Effector memory CD8-positive, alpha-beta T cell (primary cell): ENCODE measurements at regions not wholly inside any gene's neighbourhood (a gene's known extent, or its start where the extent isn't known, plus 50 kb on each side); places are given as distances from the start of the nearest gene placed in this dataset.

Experiments used
- ATAC-seq: fragments of 150-1000 bp; cut with Tn5 transposase; replicated peaks from 2 replicates; pipeline ENCODE4 v1.10.0; 2021; ENCODE audit warnings: mild to moderate bottlenecking, moderate library complexity
- DNase-seq, 3 experiments: peaks; one replicate each; pipeline ENCODE4 v3.0.0; 2021
- H3K27ac Mint-ChIP-seq, 2 donors: one replicate each; pipeline ENCODE4 v1.8.0; 2022; ENCODE audit warnings: mild to moderate bottlenecking in 2 of 2, mixed read lengths in 2 of 2, moderate library complexity in 2 of 2
- H3K27me3 Mint-ChIP-seq, 2 donors: one replicate each; pipeline ENCODE4 v1.8.0; 2022; ENCODE audit warnings: mixed read lengths in 2 of 2
- H3K36me3 Mint-ChIP-seq: one replicate; pipeline ENCODE4 v1.8.0; 2022; ENCODE audit warnings: mild to moderate bottlenecking, moderate library complexity, mixed read lengths; ENCODE audit not compliant: insufficient read depth
- H3K4me1 Mint-ChIP-seq, 2 donors: one replicate each; pipeline ENCODE4 v1.8.0; 2022; ENCODE audit warnings: low read depth in 2 of 2, mixed read lengths in 2 of 2
- H3K4me3 Mint-ChIP-seq, 2 donors: one replicate each; pipeline ENCODE4 v1.8.0; 2022; ENCODE audit warnings: mild to moderate bottlenecking in 2 of 2, mixed read lengths in 2 of 2, moderate library complexity in 2 of 2
- H3K9me3 Mint-ChIP-seq, 2 donors: one replicate each; pipeline ENCODE4 v1.8.0; 2022; ENCODE audit warnings: mixed read lengths in 2 of 2

- Mint-ChIP-seq H3K4me3 (no peak overlapping the region), H3K36me3 (no peaks in the 10 kb centered on the region), H3K27ac (no peak overlapping the region), H3K9me3 (peaks cover 0 to 2% of the 10 kb centered on the region in 2 donors), H3K4me1 (no peaks in the 10 kb centered on the region), H3K27me3 (peaks cover 12 to 51% of the 10 kb centered on the region in 2 donors)
- no peak for DNase-seq
- ATAC-seq, result no peak
These were observed 69.1 kb upstream of the COMTD1 start for GRCh38 chr10:75304741-75305390.

- H3K4me1 Mint-ChIP-seq, result no peaks in the 10 kb centered on the region
- no peak overlapping the region for H3K4me3 Mint-ChIP-seq
- H3K27me3 Mint-ChIP-seq, result peaks cover 11 to 51% of the 10 kb centered on the region in 2 donors
- no peaks in the 10 kb centered on the region for H3K36me3 Mint-ChIP-seq
- no peak for ATAC-seq
- DNase-seq, result no peak
- H3K27ac Mint-ChIP-seq, result no peak overlapping the region
- peaks cover 0 to 2% of the 10 kb centered on the region in 2 donors for H3K9me3 Mint-ChIP-seq
These were observed 68.6 kb upstream of the COMTD1 start for GRCh38 chr10:75304313-75304712.

- H3K4me1 Mint-ChIP-seq, result no peaks in the 10 kb centered on the region
- no peak overlapping the region for H3K27ac Mint-ChIP-seq
- H3K36me3 Mint-ChIP-seq, result no peaks in the 10 kb centered on the region
- ATAC-seq (no peak), DNase-seq (no peak)
- no peak overlapping the region for H3K4me3 Mint-ChIP-seq
- peaks cover 8 to 43% of the 10 kb centered on the region in 2 donors for H3K27me3 Mint-ChIP-seq
- peaks cover 0 to 2% of the 10 kb centered on the region in 2 donors for H3K9me3 Mint-ChIP-seq
These were observed 67.5 kb upstream of the COMTD1 start for GRCh38 chr10:75303045-75303777.

- no peak for DNase-seq
- ATAC-seq, result no peak
- Mint-ChIP-seq H3K4me3 (no peak overlapping the region), H3K27me3 (peaks cover 6 to 32% of the 10 kb centered on the region in 2 donors), H3K36me3 (no peaks in the 10 kb centered on the region), H3K9me3 (peaks cover 0 to 2% of the 10 kb centered on the region in 2 donors), H3K27ac (no peak overlapping the region), H3K4me1 (no peaks in the 10 kb centered on the region)
These were observed 66.3 kb upstream of the COMTD1 start for GRCh38 chr10:75302029-75302428.

- peaks cover 0 to under 1% of the 10 kb centered on the region in 2 donors for H3K9me3 Mint-ChIP-seq
- no peaks in the 10 kb centered on the region for H3K36me3 Mint-ChIP-seq
- ATAC-seq (no peak), DNase-seq (no peak)
- peaks cover 19 to 27% of the 10 kb centered on the region in 2 donors for H3K27me3 Mint-ChIP-seq
- H3K27ac Mint-ChIP-seq, result no peak overlapping the region
- no peak overlapping the region for H3K4me3 Mint-ChIP-seq
- H3K4me1 Mint-ChIP-seq, result peaks cover 0 to 4% of the 10 kb centered on the region in 2 donors
These were observed 61.4 kb upstream of the COMTD1 start for GRCh38 chr10:75297021-75297599.

GRCh38 chr10:75295868-75296441 lies 60.2 kb upstream of the COMTD1 start:
- DNase-seq (no peak), ATAC-seq (no peak)
- H3K27ac Mint-ChIP-seq, result no peak overlapping the region
- H3K36me3 Mint-ChIP-seq, result no peaks in the 10 kb centered on the region
- peaks cover 0 to 4% of the 10 kb centered on the region in 2 donors for H3K4me1 Mint-ChIP-seq
- no peaks in the 10 kb centered on the region for H3K9me3 Mint-ChIP-seq
- H3K4me3 Mint-ChIP-seq, result no peak overlapping the region
- H3K27me3 Mint-ChIP-seq, result peaks cover 22 to 27% of the 10 kb centered on the region in 2 donors

- H3K27ac Mint-ChIP-seq, result no peak overlapping the region
- peaks cover 30 to 32% of the 10 kb centered on the region in 2 donors for H3K27me3 Mint-ChIP-seq
- H3K4me3 Mint-ChIP-seq, result no peak overlapping the region
- peaks cover 0 to 4% of the 10 kb centered on the region in 2 donors for H3K4me1 Mint-ChIP-seq
- no peaks in the 10 kb centered on the region for H3K36me3 Mint-ChIP-seq
- peak; percentile 85 for ATAC-seq
- peaks cover 0 to 5% of the 10 kb centered on the region in 2 donors for H3K9me3 Mint-ChIP-seq
- peak; percentile 37 to 42 (median 38) for DNase-seq
These were observed 59.3 kb upstream of the COMTD1 start for GRCh38 chr10:75294866-75295701.

- Mint-ChIP-seq H3K36me3 (no peaks in the 10 kb centered on the region), H3K4me1 (peaks cover 0 to 4% of the 10 kb centered on the region in 2 donors), H3K4me3 (no peak overlapping the region), H3K9me3 (peaks cover 0 to 5% of the 10 kb centered on the region in 2 donors), H3K27ac (no peak overlapping the region), H3K27me3 (peaks cover 35 to 36% of the 10 kb centered on the region in 2 donors)
- DNase-seq (no peak), ATAC-seq (peak; percentile 9)
These were observed 58.7 kb upstream of the COMTD1 start for GRCh38 chr10:75294518-75294865.

GRCh38 chr10:75294031-75294437 lies 58.3 kb upstream of the COMTD1 start:
- DNase-seq, result no peak
- H3K4me3 Mint-ChIP-seq, result no peak overlapping the region

GRCh38 chr10:75293446-75293820 lies 57.7 kb upstream of the COMTD1 start:
- Mint-ChIP-seq H3K27me3 (peaks cover 42 to 44% of the 10 kb centered on the region in 2 donors), H3K4me3 (peak overlapping the region in 1 of 2 donors; percentile 14), H3K27ac (no peak overlapping the region), H3K36me3 (no peaks in the 10 kb centered on the region), H3K9me3 (peaks cover 0 to 5% of the 10 kb centered on the region in 2 donors), H3K4me1 (peaks cover 0 to 4% of the 10 kb centered on the region in 2 donors)
- no peak for ATAC-seq
- no peak for DNase-seq

More at GRCh38 chr10:75294031-75294437, 58.3 kb upstream of the COMTD1 start:
- H3K9me3 Mint-ChIP-seq, result peaks cover 0 to 5% of the 10 kb centered on the region in 2 donors
- peaks cover 0 to 4% of the 10 kb centered on the region in 2 donors for H3K4me1 Mint-ChIP-seq
- H3K36me3 Mint-ChIP-seq, result no peaks in the 10 kb centered on the region
- no peak overlapping the region for H3K27ac Mint-ChIP-seq
- H3K27me3 Mint-ChIP-seq, result peaks cover 36 to 38% of the 10 kb centered on the region in 2 donors
- no peak for ATAC-seq

GRCh38 chr10:75292794-75293445 lies 57.2 kb upstream of the COMTD1 start:
- Mint-ChIP-seq H3K36me3 (no peaks in the 10 kb centered on the region), H3K4me3 (no peak overlapping the region), H3K9me3 (peaks cover 0 to 5% of the 10 kb centered on the region in 2 donors), H3K4me1 (peaks cover 0 to 4% of the 10 kb centered on the region in 2 donors), H3K27me3 (peaks cover 47 to 49% of the 10 kb centered on the region in 2 donors), H3K27ac (no peak overlapping the region)
- ATAC-seq (no peak), DNase-seq (no peak)

- Mint-ChIP-seq H3K36me3 (no peaks in the 10 kb centered on the region), H3K9me3 (peaks cover 0 to 5% of the 10 kb centered on the region in 2 donors), H3K4me1 (peaks cover 0 to 4% of the 10 kb centered on the region in 2 donors), H3K27me3 (peaks cover 58 to 60% of the 10 kb centered on the region in 2 donors), H3K4me3 (no peak overlapping the region), H3K27ac (no peak overlapping the region)
- ATAC-seq, result no peak
- no peak for DNase-seq
These were observed 56.0 kb upstream of the COMTD1 start for GRCh38 chr10:75291805-75292204.
